HCT116 (cell line): ENCODE measurements at regions not wholly inside any gene's neighbourhood (a gene's known extent, or its start where the extent isn't known, plus 50 kb on each side); places are given as distances from the start of the nearest gene placed in this dataset.

Source experiments
- ATAC-seq: fragments of 200-7000 bp; cut with Tn5 transposase; 2 replicates; pipeline ENCODE4 v1.9.1; 2020; ENCODE audit warnings: mild to moderate bottlenecking, moderate library complexity
- BruUV-seq: library from RNA; stranded (reverse); fragments of 400-500 nt; replicated peaks from 2 replicates; lab custom pipeline; 2021; lab: Mats Ljungman, UMichigan
- CTCF ChIA-PET: fragments of 300-600 bp; sonication (Branson Sonifier 250); formaldehyde crosslinking; loops from one replicate; lab custom pipeline; 2021; ENCODE audit warnings: antibody characterized with exemption; lab: Charles Lee
- POLR2A ChIA-PET: fragments of 300-600, 350-600 bp; sonication (Branson Sonifier 250); formaldehyde crosslinking; loops from one replicate; lab custom pipeline; 2021; ENCODE audit warnings: antibody characterized with exemption; lab: Charles Lee
- RAD21 ChIA-PET, 2 experiments: fragments of 300-600 bp; sonication (Branson Sonifier 250); formaldehyde crosslinking; loops; one replicate each; lab custom pipeline; 2023; ENCODE audit warnings: low total read pairs in 2 of 2; ENCODE audit not compliant: uncharacterized antibody in 2 of 2, unreplicated experiment in 2 of 2, low non-redundant PET in 1 of 2; lab: Charles Lee
- DNase-seq: peaks from one replicate; pipeline ENCODE4 v3.0.0-alpha.2; 2010; ENCODE audit warnings: low read depth, low spot score
- H2AFZ ChIP-seq: fragments of 200-600 bp; shearing (Covaris generic), sonication (generic); 2 replicates; pipeline ENCODE4 v1.6.1; 2017; ENCODE audit warnings: low read depth, mixed run types, mixed read lengths, antibody characterized with exemption, low read length; ENCODE audit not compliant: poor library complexity, severe bottlenecking
- H3K27ac ChIP-seq: 2 replicates; pipeline ENCODE4 v1.5.1; 2012; ENCODE audit warnings: low read depth, low read length
- H3K27me3 ChIP-seq: fragments of 200-600 bp; sonication (generic); 2 replicates; pipeline ENCODE4 v1.6.1; 2016; ENCODE audit warnings: mixed run types, low read length, mixed read lengths; ENCODE audit not compliant: insufficient read depth
- H3K36me3 ChIP-seq, 2 experiments: fragments of 200-500 bp in 1 of 2; fragments of 200-600 bp in 1 of 2; sonication (Bioruptor generic) in 1 of 2; sonication (generic) in 1 of 2; 2 replicates each; pipeline versions ENCODE4 v1.5.1 to v1.6.1; 2014 to 2016; ENCODE audit warnings: low read length in 2 of 2, inconsistent platforms in 1 of 2, mixed read lengths in 1 of 2, mixed run types in 1 of 2; ENCODE audit not compliant: insufficient read depth in 2 of 2, control insufficient read depth in 1 of 2
- H3K4me1 ChIP-seq, 2 experiments: fragments of 200-600 bp in 1 of 2; sonication (generic) in 1 of 2; 2 replicates each; pipeline versions ENCODE4 v1.5.1 to v1.6.1; 2012 to 2017; ENCODE audit warnings: low read length in 2 of 2, inconsistent platforms in 1 of 2, mild to moderate bottlenecking in 1 of 2, mixed read lengths in 1 of 2, mixed run types in 1 of 2, moderate library complexity in 1 of 2; ENCODE audit not compliant: insufficient read depth in 2 of 2, control insufficient read depth in 1 of 2
- H3K4me2 ChIP-seq: fragments of 200-600 bp; sonication (generic); 2 replicates; pipeline ENCODE4 v1.6.1; 2017; ENCODE audit warnings: mixed run types, low read length, mixed read lengths
- H3K4me3 ChIP-seq, 2 experiments: fragments of 200-600 bp in 1 of 2; sonication (generic) in 1 of 2; replicated peaks in 1 of 2; 2 replicates each; pipeline ENCODE4 v1.5.1; 2011 to 2016; ENCODE audit warnings: low read length in 2 of 2, control low read depth in 1 of 2, low read depth in 1 of 2, mild to moderate bottlenecking in 1 of 2, mixed read lengths in 1 of 2, mixed run types in 1 of 2
- H3K79me2 ChIP-seq: fragments of 200-600 bp; sonication (generic); 2 replicates; pipeline ENCODE4 v1.6.1; 2017; ENCODE audit warnings: mild to moderate bottlenecking, mixed run types, low read length, moderate library complexity, mixed read lengths; ENCODE audit not compliant: insufficient read depth
- H3K9ac ChIP-seq: fragments of 200-600 bp; sonication (generic); 2 replicates; pipeline ENCODE4 v1.6.1; 2016; ENCODE audit warnings: low read length, mixed read lengths
- H3K9me2 ChIP-seq: fragments of 200-600 bp; sonication (generic), shearing (Covaris generic); 2 replicates; pipeline ENCODE4 v1.6.1; 2017; ENCODE audit warnings: mixed run types, mild to moderate bottlenecking, moderate library complexity; ENCODE audit not compliant: insufficient read depth
- H3K9me3 ChIP-seq, 2 experiments: fragments of 200-500 bp in 1 of 2; fragments of 200-600 bp in 1 of 2; sonication (Bioruptor generic) in 1 of 2; sonication (generic) in 1 of 2; 2 replicates each; pipeline ENCODE4 v1.6.1; 2014 to 2017; ENCODE audit warnings: low read length in 2 of 2, mixed read lengths in 2 of 2, inconsistent platforms in 1 of 2, low read depth in 1 of 2, mild to moderate bottlenecking in 1 of 2, mixed run types in 1 of 2, moderate library complexity in 1 of 2; ENCODE audit not compliant: control insufficient read depth in 1 of 2, insufficient read depth in 1 of 2
- H4K20me1 ChIP-seq: fragments of 200-600 bp; sonication (generic), shearing (Covaris generic); 2 replicates; pipeline ENCODE4 v1.6.1; 2017; ENCODE audit warnings: mixed run types, mild to moderate bottlenecking, moderate library complexity; ENCODE audit not compliant: insufficient read depth
- CEBPB ChIP-seq: IDR thresholded peaks from 2 replicates; pipeline ENCODE4 v1.6.1; 2012; ENCODE audit warnings: low read depth
- ELF1 ChIP-seq: IDR thresholded peaks from 2 replicates; pipeline ENCODE4 v1.6.1; 2012; ENCODE audit warnings: low read depth, borderline replicate concordance
- FOSL1 ChIP-seq: IDR thresholded peaks from 2 replicates; pipeline ENCODE4 v1.6.1; 2012; ENCODE audit warnings: low read depth
- POLR2AphosphoS5 ChIP-seq: IDR thresholded peaks from 2 replicates; pipeline ENCODE4 v1.6.1; 2011; ENCODE audit warnings: mild to moderate bottlenecking, low read depth, low read length, moderate library complexity
- TCF7L2 ChIP-seq: IDR thresholded peaks from 2 replicates; pipeline ENCODE4 v1.7.0; 2011; ENCODE audit warnings: borderline replicate concordance, inconsistent platforms; ENCODE audit not compliant: insufficient read depth, insufficient read length; ENCODE audit errors: extremely low read depth
- YY1 ChIP-seq: IDR thresholded peaks from 2 replicates; pipeline ENCODE4 v1.6.1; 2011; ENCODE audit warnings: low read length, low read depth, moderate library complexity, mild to moderate bottlenecking; ENCODE audit not compliant: insufficient replicate concordance; ENCODE audit errors: extremely low read depth
- ZNF274 ChIP-seq: fragments of 200-500 bp; sonication (Bioruptor generic); IDR thresholded peaks from 2 replicates; pipeline ENCODE4 v1.6.1; 2014; ENCODE audit warnings: mild to moderate bottlenecking, low read depth, low read length, inconsistent platforms
- intact Hi-C: fragments of 100-400 bp; cut with micrococcal nuclease; formaldehyde crosslinking; loops from 2 replicates; pipeline ENCODE4 v1.10.0; 2022
- TF ChIP-seq, protein P1 (sequence below): IDR thresholded peaks from 2 replicates; pipeline ENCODE4 v1.6.1; 2012
- TF ChIP-seq, protein P2 (sequence below): IDR thresholded peaks from 2 replicates; pipeline ENCODE4 v1.6.1; 2012
- TF ChIP-seq, protein P3 (sequence below), 3 experiments: fragments of 200-600 bp in 1 of 3; sonication (generic) in 1 of 3; IDR thresholded peaks in 2 of 3; conservative IDR thresholded peaks in 1 of 3; 2 replicates each; pipeline ENCODE4 v1.5.1; 2012 to 2017; ENCODE audit warnings: low read depth in 2 of 3, low read length in 2 of 3, antibody characterized with exemption in 1 of 3, borderline replicate concordance in 1 of 3, control low read depth in 1 of 3, mild to moderate bottlenecking in 1 of 3, mixed read lengths in 1 of 3, mixed run types in 1 of 3, moderate library complexity in 1 of 3; ENCODE audit not compliant: insufficient read depth in 1 of 3

DNA sequence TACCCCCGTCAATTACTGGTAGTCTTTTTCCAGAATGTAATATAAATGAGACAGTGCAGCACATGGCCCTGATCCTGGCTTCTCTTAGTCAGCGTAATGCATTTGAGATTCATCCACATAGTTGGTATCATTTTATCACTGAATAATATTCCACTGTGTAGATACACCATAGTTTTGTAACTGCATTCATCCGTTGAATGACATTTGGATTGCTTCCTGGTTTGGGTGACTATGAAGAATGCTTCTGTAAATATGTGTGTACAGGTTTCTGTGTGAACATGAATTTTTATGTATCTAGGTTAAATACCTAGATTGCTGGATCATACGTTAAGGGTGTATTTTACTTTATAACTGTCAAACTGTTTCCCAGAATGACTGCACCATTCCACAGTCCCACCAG, 62.6 kb upstream of the STMND1 start:
- intact Hi-C loops, result no loop called here
- peaks cover 0 to 12% of the 10 kb centered on the region in 2 experiments; a peak in 2 of 4 replicates for H3K4me1 ChIP-seq
- no peak overlapping the region for H3K9ac ChIP-seq
- no peak overlapping the region for H3K4me3 ChIP-seq
- DNase-seq (no peak), ATAC-seq (no peak)
- H2AFZ ChIP-seq, result no peak overlapping the region
- POLR2A ChIA-PET, result interaction anchor here (1.4 kb wide), 1 partner anchor 9 kb away, joined by 3 read pairs; no protein-coding TSS in a partner anchor
- RAD21 ChIA-PET, result no interaction called here
- no peak for TF ChIP-seq POLR2AphosphoS5
- TF ChIP-seq, protein P1, sequence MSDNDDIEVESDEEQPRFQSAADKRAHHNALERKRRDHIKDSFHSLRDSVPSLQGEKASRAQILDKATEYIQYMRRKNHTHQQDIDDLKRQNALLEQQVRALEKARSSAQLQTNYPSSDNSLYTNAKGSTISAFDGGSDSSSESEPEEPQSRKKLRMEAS, result no peak
- no peak for TF ChIP-seq TCF7L2
- no peak for TF ChIP-seq CEBPB
- TF ChIP-seq, protein P2, sequence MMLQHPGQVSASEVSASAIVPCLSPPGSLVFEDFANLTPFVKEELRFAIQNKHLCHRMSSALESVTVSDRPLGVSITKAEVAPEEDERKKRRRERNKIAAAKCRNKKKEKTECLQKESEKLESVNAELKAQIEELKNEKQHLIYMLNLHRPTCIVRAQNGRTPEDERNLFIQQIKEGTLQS, result no peak
- TF ChIP-seq YY1, result no peak
- TF ChIP-seq ELF1, result no peak
- no peak overlapping the region for H3K4me2 ChIP-seq
- CTCF ChIA-PET, result no interaction called here
- BruUV-seq, result no TSS peak
- H3K36me3 ChIP-seq, result no peaks in the 10 kb centered on the region
- no peaks in the 10 kb centered on the region for H4K20me1 ChIP-seq
- no peaks in the 10 kb centered on the region for H3K9me3 ChIP-seq
- H3K27ac ChIP-seq, result no peak overlapping the region
- H3K79me2 ChIP-seq, result no peaks in the 10 kb centered on the region
- no peaks in the 10 kb centered on the region; the same call in 1 of the 2 replicates for H3K27me3 ChIP-seq
- H3K9me2 ChIP-seq, result no peaks in the 10 kb centered on the region; the same call in 1 of the 2 replicates

DNA sequence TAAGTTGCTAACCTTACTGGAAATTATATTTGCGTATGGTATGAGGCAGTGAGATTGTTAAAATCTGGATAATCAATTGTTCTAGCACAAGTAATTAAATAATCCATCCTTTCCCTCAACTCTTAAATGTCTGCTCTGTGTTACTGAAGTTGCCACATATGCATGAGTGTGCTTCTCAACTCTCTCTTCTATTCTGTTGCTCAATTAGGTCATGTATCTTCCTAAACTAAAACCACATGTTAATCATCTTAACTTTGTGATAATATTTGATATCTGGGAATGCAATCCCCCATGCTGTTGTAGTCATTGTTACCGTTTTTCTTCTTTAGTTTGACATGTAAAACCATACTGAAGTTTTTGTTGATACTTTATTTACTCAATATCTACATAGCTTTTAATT, 63.5 kb upstream of the STMND1 start:
- no peak for ATAC-seq
- H3K9ac ChIP-seq, result no peak overlapping the region
- H3K9me2 ChIP-seq, result no peaks in the 10 kb centered on the region; the same call in 1 of the 2 replicates
- no peaks in the 10 kb centered on the region for H3K79me2 ChIP-seq
- no peaks in the 10 kb centered on the region for H3K36me3 ChIP-seq
- H3K4me2 ChIP-seq, result no peak overlapping the region
- BruUV-seq, result no TSS peak
- intact Hi-C loops, result no loop called here
- peaks cover 0 to 12% of the 10 kb centered on the region in 2 experiments; a peak in 2 of 4 replicates for H3K4me1 ChIP-seq
- H3K9me3 ChIP-seq, result no peaks in the 10 kb centered on the region
- H4K20me1 ChIP-seq, result no peaks in the 10 kb centered on the region
- no peak overlapping the region for H3K4me3 ChIP-seq
- H2AFZ ChIP-seq, result no peak overlapping the region
- RAD21 ChIA-PET, result no interaction called here
- CTCF ChIA-PET, result no interaction called here
- no peak overlapping the region for H3K27ac ChIP-seq
- TF ChIP-seq, protein P3, sequence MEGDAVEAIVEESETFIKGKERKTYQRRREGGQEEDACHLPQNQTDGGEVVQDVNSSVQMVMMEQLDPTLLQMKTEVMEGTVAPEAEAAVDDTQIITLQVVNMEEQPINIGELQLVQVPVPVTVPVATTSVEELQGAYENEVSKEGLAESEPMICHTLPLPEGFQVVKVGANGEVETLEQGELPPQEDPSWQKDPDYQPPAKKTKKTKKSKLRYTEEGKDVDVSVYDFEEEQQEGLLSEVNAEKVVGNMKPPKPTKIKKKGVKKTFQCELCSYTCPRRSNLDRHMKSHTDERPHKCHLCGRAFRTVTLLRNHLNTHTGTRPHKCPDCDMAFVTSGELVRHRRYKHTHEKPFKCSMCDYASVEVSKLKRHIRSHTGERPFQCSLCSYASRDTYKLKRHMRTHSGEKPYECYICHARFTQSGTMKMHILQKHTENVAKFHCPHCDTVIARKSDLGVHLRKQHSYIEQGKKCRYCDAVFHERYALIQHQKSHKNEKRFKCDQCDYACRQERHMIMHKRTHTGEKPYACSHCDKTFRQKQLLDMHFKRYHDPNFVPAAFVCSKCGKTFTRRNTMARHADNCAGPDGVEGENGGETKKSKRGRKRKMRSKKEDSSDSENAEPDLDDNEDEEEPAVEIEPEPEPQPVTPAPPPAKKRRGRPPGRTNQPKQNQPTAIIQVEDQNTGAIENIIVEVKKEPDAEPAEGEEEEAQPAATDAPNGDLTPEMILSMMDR (IDR thresholded peaks at IDR 0.05 in 2 of 3, conservative IDR thresholded peaks at IDR 0.05 in 1 of 3; ENCODE audit: borderline replicate concordance in 1 of 3, insufficient read depth in 1 of 3, low read depth in 2 of 3, low read length in 2 of 3), result no peak
- TF ChIP-seq, protein P1, result no peak
- TF ChIP-seq ZNF274 (no peak), YY1 (no peak), FOSL1 (no peak)
- TF ChIP-seq, protein P2, result no peak
- TF ChIP-seq, all 23 proteins: peak for 0
- H3K27me3 ChIP-seq, result peaks cover 4% of the 10 kb centered on the region; the same call in 1 of the 2 replicates
- DNase-seq, result no peak
- POLR2A ChIA-PET, result interaction anchor here (1.4 kb wide), 1 partner anchor 10 kb away, joined by 3 read pairs; no protein-coding TSS in a partner anchor
